ENCODE measurements at regions not wholly inside any gene's neighbourhood (a gene's known extent, or its start where the extent isn't known, plus 50 kb on each side); places are given as distances from the start of the nearest gene placed in this dataset.

- no peak for TF ChIP-seq CTCF (IDR thresholded peaks at IDR 0.05)
- DNase-seq (ENCODE audit: low spot score), result no peak
- ATAC-seq (ENCODE audit: low FRiP score), result no peak
These were observed 88.9 kb upstream of the PAX2 start for GRCh38 chr10:100656454-100656853.

GRCh38 chr10:100658269-100658668 lies 87.1 kb upstream of the PAX2 start:
- no peak for ATAC-seq (ENCODE audit: low FRiP score)
- TF ChIP-seq CTCF (IDR thresholded peaks at IDR 0.05), result no peak
- DNase-seq (ENCODE audit: low spot score), result no peak

GRCh38 chr10:100659361-100660098 lies 85.9 kb upstream of the PAX2 start:
- no peak for TF ChIP-seq CTCF (IDR thresholded peaks at IDR 0.05)
- no peak for ATAC-seq (ENCODE audit: low FRiP score)
- no peak for DNase-seq (ENCODE audit: low spot score)

GRCh38 chr10:100660365-100660764 lies 85.0 kb upstream of the PAX2 start:
- no peak for ATAC-seq (ENCODE audit: low FRiP score)
- TF ChIP-seq CTCF (IDR thresholded peaks at IDR 0.05), result no peak
- no peak for DNase-seq (ENCODE audit: low spot score)

- ATAC-seq (ENCODE audit: low FRiP score), result no peak
- no peak for DNase-seq (ENCODE audit: low spot score)
- TF ChIP-seq CTCF (IDR thresholded peaks at IDR 0.05), result no peak
These were observed 84.4 kb upstream of the PAX2 start for GRCh38 chr10:100660945-100661344.

GRCh38 chr10:100661520-100661919 lies 83.9 kb upstream of the PAX2 start:
- DNase-seq (ENCODE audit: low spot score), result no peak
- no peak for TF ChIP-seq CTCF (IDR thresholded peaks at IDR 0.05)
- ATAC-seq (ENCODE audit: low FRiP score), result no peak

GRCh38 chr10:100662067-100662466 lies 83.3 kb upstream of the PAX2 start:
- ATAC-seq (ENCODE audit: low FRiP score), result no peak
- no peak for TF ChIP-seq CTCF (IDR thresholded peaks at IDR 0.05)

More at GRCh38 chr10:100662067-100662466, 83.3 kb upstream of the PAX2 start:
- DNase-seq (ENCODE audit: low spot score), result no peak

Measured in omental fat pad (tissue), 3 donors.